Left renal pelvis (tissue), 4 donors: ENCODE measurements at regions not wholly inside any gene's neighbourhood (a gene's known extent, or its start where the extent isn't known, plus 50 kb on each side); places are given as distances from the start of the nearest gene placed in this dataset.

Experiments used
- DNase-seq, 4 donors: peaks; one replicate each; pipeline ENCODE4 v3.0.0-alpha.2; 2013; ENCODE audit warnings: low read depth in 4 of 4, low spot score in 3 of 4

GRCh38 chr2:117064021-117064420 lies 750.5 kb upstream of the DDX18 start:
- DNase-seq = no peak

DNA sequence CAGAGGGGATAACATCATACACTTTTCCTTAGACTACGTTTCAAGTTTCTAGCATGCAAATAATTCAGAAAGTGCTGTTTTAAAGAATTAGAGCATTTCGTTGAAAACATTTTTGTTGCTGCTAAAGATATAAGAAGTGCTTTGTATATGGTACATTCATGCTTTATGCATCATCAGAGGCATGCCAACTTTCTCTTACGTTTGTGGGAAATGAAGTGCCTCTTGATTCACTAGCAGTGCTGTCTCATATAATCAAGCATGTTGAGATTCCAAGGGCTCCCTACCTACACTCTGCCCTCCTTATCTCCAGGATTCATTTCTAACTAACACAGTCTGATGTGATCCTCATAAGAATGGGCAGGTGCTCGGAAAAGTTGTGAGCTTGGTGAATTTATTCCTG lies 748.6 kb upstream of the DDX18 start:
- no peak for DNase-seq

GRCh38 chr2:117067900-117068299 lies 746.6 kb upstream of the DDX18 start:
- no peak for DNase-seq

- no peak for DNase-seq
Observed at GRCh38 chr2:117068371-117068770, 746.1 kb upstream of the DDX18 start.

GRCh38 chr2:117071556-117072102 lies 742.9 kb upstream of the DDX18 start:
- no peak for DNase-seq

GRCh38 chr2:117074756-117075155 lies 739.7 kb upstream of the DDX18 start:
- DNase-seq = no peak

- no peak for DNase-seq
Observed at GRCh38 chr2:117085256-117085655, 729.2 kb upstream of the DDX18 start.

- no peak for DNase-seq
Observed at GRCh38 chr2:117085737-117086136, 728.8 kb upstream of the DDX18 start.

DNA sequence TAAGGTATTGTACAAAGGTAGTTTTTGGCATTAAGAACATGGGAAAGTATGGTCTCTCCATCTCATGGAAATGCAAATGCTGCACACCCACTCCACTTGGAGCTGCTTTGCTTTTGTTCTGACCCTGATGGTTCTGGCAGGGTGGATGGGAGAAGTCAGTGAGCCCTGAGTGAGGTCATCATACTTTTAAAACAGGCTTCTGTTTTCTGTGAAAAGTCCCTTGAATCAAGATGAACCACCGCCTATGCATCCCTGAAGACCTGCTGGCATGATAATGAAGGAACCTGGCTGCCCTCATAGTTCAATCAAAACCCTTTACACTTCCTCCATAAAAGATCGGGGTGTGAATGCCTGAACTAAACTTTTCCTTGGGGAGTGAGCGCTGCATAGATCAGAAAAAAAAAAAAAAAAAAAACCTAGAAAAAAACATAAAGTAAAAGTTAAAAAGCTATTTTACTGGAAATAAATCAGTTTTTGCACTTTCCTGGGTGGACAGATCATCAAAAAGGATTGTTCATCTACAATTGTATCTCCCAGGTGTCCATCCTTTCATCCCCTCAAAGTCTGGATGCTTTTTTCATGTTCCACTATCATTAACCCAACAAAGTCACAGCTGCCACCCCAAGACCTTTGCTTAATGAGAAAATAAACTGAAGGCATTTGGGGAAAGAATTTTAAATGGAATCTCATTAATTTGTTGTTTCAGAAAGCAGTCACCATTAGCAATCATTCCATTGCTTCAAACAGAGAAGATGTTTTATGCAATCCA lies 728.1 kb upstream of the DDX18 start:
- no peak for DNase-seq

DNA sequence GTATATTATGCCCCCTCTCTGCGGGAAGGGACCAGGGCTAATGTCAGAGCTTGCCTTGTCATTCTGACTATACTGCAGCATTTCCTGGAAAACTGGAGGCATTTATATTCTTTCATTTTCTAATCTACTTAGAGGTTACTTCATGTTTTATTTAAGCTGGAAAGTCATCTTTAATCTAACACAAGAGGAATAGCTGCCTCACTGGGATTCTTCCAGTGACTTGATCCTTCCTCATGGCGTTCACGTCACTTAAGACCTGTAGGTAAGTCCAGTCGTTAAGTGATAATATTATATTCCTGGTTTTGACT lies 727.6 kb upstream of the DDX18 start:
- DNase-seq = no peak

DNA sequence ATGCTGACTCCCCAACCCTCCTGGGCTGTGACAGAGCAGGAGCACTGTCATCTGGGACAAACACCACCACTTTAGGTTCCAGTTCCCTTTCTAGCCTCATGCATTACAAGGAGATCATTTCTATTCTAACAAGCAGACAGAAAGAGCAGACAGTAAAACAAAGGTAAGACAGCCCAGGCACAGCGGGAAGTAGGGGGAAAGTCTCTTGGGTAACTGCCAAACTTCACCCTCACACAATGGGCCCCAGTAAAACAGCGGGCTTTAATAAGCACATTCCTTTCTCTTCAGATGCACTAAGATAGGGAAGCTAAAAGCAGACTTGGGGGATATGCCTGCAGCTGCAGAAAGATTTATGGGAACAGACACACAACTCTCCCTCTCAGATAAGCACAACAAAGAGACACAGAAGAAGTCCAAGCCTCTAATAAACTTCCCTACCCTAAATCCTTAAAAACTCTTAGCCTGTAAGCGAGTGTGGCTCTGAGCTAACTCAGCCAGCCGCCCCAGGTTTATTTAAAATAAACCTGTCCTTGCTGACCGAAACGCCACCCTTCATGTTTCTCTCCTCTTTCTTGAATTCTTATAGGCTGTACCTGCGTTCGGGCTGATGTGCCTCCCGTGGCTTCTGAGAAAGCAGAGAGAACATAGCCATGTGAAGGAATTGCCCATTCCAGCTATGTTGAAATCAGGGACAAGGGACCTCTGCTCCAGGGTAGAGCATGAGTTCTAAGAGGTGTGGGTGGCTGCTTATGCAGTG lies 726.8 kb upstream of the DDX18 start:
- DNase-seq = no peak

- DNase-seq = no peak
Observed at GRCh38 chr2:117091041-117091837, 723.3 kb upstream of the DDX18 start.

GRCh38 chr2:117101613-117102012 lies 712.9 kb upstream of the DDX18 start:
- DNase-seq = no peak

GRCh38 chr2:117108741-117109267 lies 705.7 kb upstream of the DDX18 start:
- no peak for DNase-seq

- DNase-seq = no peak
Observed at GRCh38 chr2:117118994-117119393, 695.5 kb upstream of the DDX18 start.

DNA sequence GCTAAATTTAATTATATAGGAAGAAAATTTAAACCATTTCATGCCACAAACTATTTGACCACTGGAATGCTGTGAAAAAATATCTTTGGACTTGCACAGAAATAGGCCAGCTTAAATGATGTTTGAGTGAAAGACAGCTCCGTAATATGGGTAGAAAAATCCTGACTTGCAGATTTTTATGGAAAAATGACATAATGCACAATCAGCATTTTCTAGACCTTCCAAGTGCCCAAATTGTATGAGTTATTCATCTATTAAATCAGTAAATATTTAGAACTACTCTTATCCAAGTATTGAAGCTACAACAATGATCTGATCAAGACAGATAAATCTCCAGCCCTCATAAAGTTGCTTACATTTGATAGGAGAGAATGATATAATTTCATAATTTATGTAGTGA lies 691.1 kb upstream of the DDX18 start:
- DNase-seq = no peak

GRCh38 chr2:117126656-117127055 lies 687.8 kb upstream of the DDX18 start:
- no peak for DNase-seq

- peak in 1 of 4 donors; percentile 1 for DNase-seq
Observed at GRCh38 chr2:117127680-117128079, 686.8 kb upstream of the DDX18 start.

- no peak for DNase-seq
Observed at GRCh38 chr2:117128461-117128860, 686.0 kb upstream of the DDX18 start.

DNA sequence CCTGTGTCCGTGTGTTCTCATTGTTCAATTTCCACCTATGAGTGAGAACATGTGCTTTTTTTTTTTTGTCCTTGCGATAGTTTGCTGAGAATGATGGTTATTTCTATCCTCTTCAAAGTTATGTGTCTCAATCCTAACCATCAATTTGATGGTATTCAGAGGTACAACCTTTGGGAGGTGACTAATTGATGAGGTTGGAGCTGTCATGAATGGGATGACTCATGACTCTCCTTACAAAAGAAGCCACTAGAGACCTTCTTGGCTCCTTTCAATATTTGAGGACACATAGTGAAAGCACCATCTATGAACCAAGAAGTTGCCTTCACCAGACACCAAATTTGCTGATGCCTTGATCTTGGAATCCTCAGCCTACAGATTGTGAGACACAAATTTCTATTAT lies 677.1 kb upstream of the DDX18 start:
- DNase-seq = no peak
